ENCODE measurements at regions not wholly inside any gene's neighbourhood (a gene's known extent, or its start where the extent isn't known, plus 50 kb on each side); places are given as distances from the start of the nearest gene placed in this dataset.

DNA sequence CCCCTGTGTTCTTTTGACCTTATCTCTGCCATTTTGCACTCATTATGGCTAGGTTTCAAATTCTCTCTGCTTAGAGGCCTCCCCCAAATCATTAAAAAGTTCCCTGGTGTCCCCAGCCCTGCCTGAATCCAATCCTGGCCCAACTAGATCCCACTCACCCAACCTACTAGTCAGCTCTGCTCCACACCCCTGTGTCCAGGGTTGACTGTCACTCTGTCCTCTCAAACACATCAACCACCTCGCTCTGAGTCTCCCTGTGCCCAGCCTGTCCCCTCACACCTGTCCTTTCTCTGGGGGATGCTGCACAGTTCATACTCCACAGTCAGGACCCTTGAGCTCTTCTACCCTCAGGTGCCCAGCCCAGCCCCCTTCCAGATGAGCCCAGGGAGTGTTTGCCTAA is 154.2 kb upstream of the SV2C start:
- Mint-ChIP-seq H3K27ac (no peak overlapping the region), H3K36me3 (no peaks in the 10 kb centered on the region), H3K4me3 (no peak overlapping the region), H3K4me1 (no peaks in the 10 kb centered on the region), H3K9me3 (ENCODE audit: low read depth) (no peaks in the 10 kb centered on the region), H3K27me3 (peaks cover 16% of the 10 kb centered on the region)
- ATAC-seq = no peak
- no peak for DNase-seq
- CTCF ChIA-PET = no interaction called here

DNA sequence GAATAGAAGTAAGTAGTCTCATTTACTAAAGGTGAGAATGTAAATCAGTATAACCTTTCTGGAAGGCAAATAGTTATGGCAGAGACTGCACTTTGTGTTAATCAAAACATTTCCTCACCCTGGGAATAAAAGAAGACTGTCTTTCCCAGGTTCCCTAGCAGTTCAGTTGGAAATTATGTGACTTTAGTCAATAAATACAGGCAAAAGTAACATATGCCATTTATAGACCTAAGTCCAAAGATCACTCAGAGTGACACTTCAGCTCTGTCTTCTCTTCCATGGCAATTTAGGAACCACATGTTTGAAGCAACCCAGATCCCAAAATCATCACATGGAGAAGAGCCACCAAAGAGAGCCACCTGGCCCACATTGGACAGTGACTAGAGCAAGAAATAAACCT is 160.7 kb upstream of the SV2C start:
- ATAC-seq (no peak), DNase-seq (no peak)
- CTCF ChIA-PET = no interaction called here
- Mint-ChIP-seq H3K4me1 (no peaks in the 10 kb centered on the region), H3K36me3 (no peaks in the 10 kb centered on the region), H3K9me3 (ENCODE audit: low read depth) (no peaks in the 10 kb centered on the region), H3K4me3 (no peak overlapping the region), H3K27ac (no peak overlapping the region), H3K27me3 (peaks cover 16% of the 10 kb centered on the region)

DNA sequence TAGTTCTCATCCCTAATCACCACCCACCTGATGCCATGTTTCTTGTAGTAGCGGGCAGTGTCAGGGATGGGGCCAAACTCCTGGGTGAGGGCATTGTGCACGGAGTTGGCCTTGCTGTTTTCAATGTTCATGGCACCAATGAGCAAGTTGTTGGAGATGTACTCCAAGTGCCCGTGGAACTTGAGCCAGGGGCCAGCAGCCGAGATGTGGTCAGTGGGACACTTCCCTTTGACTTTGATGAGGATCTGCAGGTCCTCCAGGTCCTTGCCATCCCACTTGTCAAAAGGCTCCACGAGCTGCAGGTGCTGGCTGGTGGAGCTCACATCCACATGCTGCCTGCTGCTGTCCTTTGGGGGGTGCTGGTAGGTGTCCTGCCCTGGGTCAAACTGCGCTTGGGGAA is 162.2 kb upstream of the SV2C start:
- peaks cover 17% of the 10 kb centered on the region for H3K27me3 Mint-ChIP-seq
- no peak for ATAC-seq
- CTCF ChIA-PET = no interaction called here

DNA sequence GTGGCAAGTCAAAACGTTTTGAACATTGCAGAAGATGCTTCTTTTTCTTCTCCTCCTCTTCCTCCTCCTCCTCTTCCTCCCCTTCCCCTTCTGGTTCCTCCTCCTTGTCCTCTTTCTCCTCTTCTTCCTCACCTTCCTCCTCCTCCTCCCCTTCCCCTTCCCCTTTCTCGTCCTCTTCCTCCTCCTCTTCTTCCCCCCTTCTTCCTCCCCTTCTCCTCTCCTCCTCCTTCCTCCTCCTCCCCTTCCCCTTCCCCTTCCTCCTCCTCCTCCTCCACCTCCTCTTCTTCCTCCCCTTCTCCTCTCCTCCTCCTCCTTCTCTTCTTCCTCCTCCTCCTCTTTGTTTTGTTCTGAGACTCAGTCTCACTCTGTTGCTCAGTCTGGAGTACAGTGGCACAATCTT is 167.0 kb upstream of the SV2C start:
- no peak overlapping the region for H3K27ac Mint-ChIP-seq
- no peak for DNase-seq
- CTCF ChIA-PET = no interaction called here
- H3K36me3 Mint-ChIP-seq = no peaks in the 10 kb centered on the region
- ATAC-seq = no peak
- no peaks in the 10 kb centered on the region for H3K4me1 Mint-ChIP-seq
- H3K27me3 Mint-ChIP-seq = peaks cover 11% of the 10 kb centered on the region
- H3K9me3 Mint-ChIP-seq (ENCODE audit: low read depth) = no peaks in the 10 kb centered on the region
- H3K4me3 Mint-ChIP-seq = no peak overlapping the region

More for the DNA sequence above, 162.2 kb upstream of the SV2C start:
- H3K27ac Mint-ChIP-seq = no peak overlapping the region
- no peak overlapping the region for H3K4me3 Mint-ChIP-seq
- H3K36me3 Mint-ChIP-seq = no peaks in the 10 kb centered on the region
- no peaks in the 10 kb centered on the region for H3K9me3 Mint-ChIP-seq (ENCODE audit: low read depth)
- DNase-seq = no peak
- H3K4me1 Mint-ChIP-seq = no peaks in the 10 kb centered on the region

DNA sequence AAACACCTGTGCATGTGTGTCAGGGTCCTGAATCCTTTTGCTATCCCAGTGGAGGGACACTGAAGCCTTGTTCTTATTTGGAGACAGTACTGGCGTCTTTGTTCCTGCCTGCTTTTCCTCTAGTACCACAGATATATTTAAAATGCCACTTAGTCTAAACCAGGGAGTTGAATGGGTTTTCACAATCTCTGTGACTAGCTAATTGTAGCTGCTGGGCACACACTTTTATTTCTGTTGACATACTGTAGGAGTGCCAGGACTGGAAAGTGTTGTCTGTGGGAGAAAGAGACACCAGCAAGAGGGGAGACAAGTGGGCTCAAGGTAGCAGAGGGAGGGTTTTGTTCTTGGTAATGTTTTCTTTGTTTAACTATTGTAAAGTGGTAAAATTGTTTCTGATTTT is 174.0 kb upstream of the SV2C start:
- Mint-ChIP-seq H3K27me3 (peaks cover 7% of the 10 kb centered on the region), H3K4me1 (no peaks in the 10 kb centered on the region), H3K4me3 (no peak overlapping the region), H3K9me3 (ENCODE audit: low read depth) (no peaks in the 10 kb centered on the region), H3K27ac (no peak overlapping the region), H3K36me3 (no peaks in the 10 kb centered on the region)
- no peak for DNase-seq
- ATAC-seq = no peak
- CTCF ChIA-PET = no interaction called here

DNA sequence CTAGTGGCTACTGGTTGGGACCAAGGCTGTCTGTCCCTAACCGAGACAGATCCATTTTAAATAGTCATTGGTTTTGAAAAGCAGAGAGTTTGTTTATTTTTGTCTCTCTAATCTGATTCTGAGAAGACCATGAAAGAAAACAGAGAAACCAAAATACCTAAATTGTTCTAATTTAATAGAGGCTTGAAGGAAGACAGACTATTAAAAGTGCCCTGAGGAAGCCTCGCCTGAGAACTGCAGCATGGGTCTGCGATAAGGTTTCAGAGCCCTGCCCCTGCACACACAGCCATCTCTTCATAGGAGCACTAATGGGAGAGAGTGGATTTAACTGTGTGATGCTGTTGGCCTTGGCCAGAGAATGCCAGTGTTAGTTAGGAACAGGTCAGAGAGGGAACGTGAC is 175.5 kb upstream of the SV2C start:
- peaks cover 10% of the 10 kb centered on the region for H3K27me3 Mint-ChIP-seq
- H3K4me1 Mint-ChIP-seq = no peaks in the 10 kb centered on the region
- ATAC-seq (no peak), DNase-seq (no peak)
- H3K27ac Mint-ChIP-seq = no peak overlapping the region
- CTCF ChIA-PET = no interaction called here
- no peak overlapping the region for H3K4me3 Mint-ChIP-seq
- no peaks in the 10 kb centered on the region for H3K36me3 Mint-ChIP-seq
- H3K9me3 Mint-ChIP-seq (ENCODE audit: low read depth) = no peaks in the 10 kb centered on the region

DNA sequence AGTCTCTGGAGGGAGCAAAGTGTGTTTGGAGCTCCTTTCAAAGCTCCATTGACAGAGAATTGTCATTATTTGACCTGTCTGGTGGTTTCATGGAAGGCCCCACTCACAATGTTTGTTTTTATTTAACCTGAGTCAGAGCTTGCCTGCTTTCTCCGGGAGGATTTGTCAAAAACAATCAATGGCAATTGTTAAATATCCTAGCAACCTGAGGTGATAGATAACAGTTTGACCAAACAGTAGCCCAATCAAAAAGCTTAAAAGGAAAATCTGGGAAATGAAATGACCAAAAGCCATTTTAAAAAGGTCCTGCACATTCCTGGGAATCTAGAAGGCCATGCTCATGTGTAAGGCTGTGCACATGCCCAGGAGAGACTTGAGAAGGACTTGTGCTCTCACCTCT is 177.2 kb upstream of the POC5 start:
- Mint-ChIP-seq H3K4me1 (no peaks in the 10 kb centered on the region), H3K9me3 (ENCODE audit: low read depth) (no peaks in the 10 kb centered on the region), H3K36me3 (no peaks in the 10 kb centered on the region), H3K27me3 (no peaks in the 10 kb centered on the region), H3K4me3 (no peak overlapping the region), H3K27ac (no peak overlapping the region)
- ATAC-seq (no peak), DNase-seq (no peak)
- CTCF ChIA-PET = no interaction called here

DNA sequence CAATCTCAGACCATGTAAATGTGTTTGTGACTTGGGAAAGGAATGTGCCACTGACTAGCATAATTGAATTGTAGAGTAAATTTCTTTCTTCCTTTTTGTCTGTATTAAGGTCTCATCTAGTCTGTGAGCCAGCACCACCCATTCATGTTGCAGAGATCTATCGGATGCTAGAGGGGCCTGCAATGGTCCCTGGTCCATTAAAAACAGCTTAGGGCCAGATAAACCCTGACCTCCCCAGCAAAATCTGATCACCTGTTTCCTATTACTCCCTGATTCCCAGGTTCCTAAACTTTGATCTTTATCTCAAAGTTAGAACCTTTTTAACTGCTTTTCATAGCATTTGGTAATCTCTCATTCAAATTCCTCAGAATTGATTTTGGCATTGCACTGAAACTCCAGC is 174.5 kb upstream of the POC5 start:
- H3K27me3 Mint-ChIP-seq = no peaks in the 10 kb centered on the region
- H3K9me3 Mint-ChIP-seq (ENCODE audit: low read depth) = no peaks in the 10 kb centered on the region
- no peak overlapping the region for H3K27ac Mint-ChIP-seq
- no peak overlapping the region for H3K4me3 Mint-ChIP-seq
- no peak for ATAC-seq
- no peaks in the 10 kb centered on the region for H3K36me3 Mint-ChIP-seq
- no peak for DNase-seq
- H3K4me1 Mint-ChIP-seq = no peaks in the 10 kb centered on the region
- CTCF ChIA-PET = no interaction called here

DNA sequence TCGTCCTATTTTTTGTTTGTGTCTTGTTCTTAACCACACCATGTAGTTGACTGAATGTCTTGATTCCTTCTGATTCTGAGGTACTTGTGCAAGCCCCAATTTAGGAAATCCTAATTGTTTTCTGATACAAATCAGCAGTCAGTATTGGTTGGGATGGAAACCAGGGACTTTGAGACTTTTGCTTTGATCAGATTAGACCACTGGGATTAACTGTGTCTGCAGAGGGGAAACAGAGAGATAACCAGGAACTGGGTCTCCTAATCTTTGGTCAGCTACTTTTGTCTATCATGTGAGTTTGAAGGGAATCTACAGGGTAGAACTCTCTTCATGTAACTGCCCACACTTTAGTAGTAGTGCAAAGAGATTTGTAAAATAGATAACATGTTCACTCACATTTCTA is 173.8 kb upstream of the POC5 start:
- no peaks in the 10 kb centered on the region for H3K4me1 Mint-ChIP-seq
- no peak overlapping the region for H3K27ac Mint-ChIP-seq
- no peaks in the 10 kb centered on the region for H3K9me3 Mint-ChIP-seq (ENCODE audit: low read depth)
- CTCF ChIA-PET = no interaction called here
- ATAC-seq = no peak
- H3K36me3 Mint-ChIP-seq = no peaks in the 10 kb centered on the region
- no peaks in the 10 kb centered on the region for H3K27me3 Mint-ChIP-seq
- no peak for DNase-seq
- no peak overlapping the region for H3K4me3 Mint-ChIP-seq

DNA sequence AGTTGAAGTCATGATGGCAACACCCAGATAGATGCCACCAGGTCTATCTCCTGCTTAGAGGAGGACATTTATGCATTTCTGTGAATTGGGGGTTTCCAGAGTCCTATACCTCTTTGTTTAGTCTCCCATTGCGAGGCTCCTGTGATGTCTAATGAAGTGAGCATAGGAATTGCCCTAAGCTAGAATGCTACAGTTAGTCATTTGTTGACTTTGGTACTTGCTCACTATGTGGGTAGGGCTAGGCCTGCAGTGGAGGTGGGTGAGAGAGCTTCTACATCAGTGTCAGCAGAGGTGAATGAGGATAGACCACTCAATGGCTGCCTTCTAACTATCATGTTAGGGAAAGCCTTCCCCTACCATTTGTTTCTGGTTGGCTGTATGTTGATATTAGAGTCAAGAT is 173.3 kb upstream of the POC5 start:
- H3K27me3 Mint-ChIP-seq = no peaks in the 10 kb centered on the region

DNA sequence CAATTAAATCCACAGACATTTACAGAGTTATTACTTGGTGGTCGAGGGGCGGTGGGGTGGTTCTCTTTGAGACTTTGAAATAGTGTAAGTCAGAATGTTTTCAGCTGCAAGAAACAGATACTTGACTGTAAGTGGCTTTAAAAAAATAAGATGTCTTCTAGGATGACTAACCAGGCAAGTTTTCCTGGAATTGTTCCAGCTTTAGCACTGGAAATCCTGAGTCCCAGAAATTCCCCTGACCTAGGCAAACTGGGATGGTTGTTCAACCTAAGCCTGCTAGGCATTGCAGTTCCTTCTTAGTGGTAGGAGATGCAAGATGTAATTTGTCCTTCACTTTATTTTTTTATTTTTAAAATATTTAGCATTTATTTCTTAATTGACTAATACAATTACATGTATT is 169.5 kb upstream of the POC5 start:
- DNase-seq = no peak
- Mint-ChIP-seq H3K9me3 (ENCODE audit: low read depth) (no peaks in the 10 kb centered on the region), H3K4me3 (no peak overlapping the region), H3K36me3 (no peaks in the 10 kb centered on the region), H3K4me1 (no peaks in the 10 kb centered on the region), H3K27ac (no peak overlapping the region), H3K27me3 (no peaks in the 10 kb centered on the region)
- no peak for ATAC-seq
- CTCF ChIA-PET = interaction anchor here (1.0 to 1.7 kb wide), 2 partner anchors 11 to 370 kb away, joined by 3 to 4 read pairs; no protein-coding TSS in a partner anchor

More for the DNA sequence above, 173.3 kb upstream of the POC5 start:
- CTCF ChIA-PET = no interaction called here
- Mint-ChIP-seq H3K27ac (no peak overlapping the region), H3K4me1 (no peaks in the 10 kb centered on the region), H3K9me3 (ENCODE audit: low read depth) (no peaks in the 10 kb centered on the region), H3K36me3 (no peaks in the 10 kb centered on the region), H3K4me3 (no peak overlapping the region)
- ATAC-seq (no peak), DNase-seq (no peak)

DNA sequence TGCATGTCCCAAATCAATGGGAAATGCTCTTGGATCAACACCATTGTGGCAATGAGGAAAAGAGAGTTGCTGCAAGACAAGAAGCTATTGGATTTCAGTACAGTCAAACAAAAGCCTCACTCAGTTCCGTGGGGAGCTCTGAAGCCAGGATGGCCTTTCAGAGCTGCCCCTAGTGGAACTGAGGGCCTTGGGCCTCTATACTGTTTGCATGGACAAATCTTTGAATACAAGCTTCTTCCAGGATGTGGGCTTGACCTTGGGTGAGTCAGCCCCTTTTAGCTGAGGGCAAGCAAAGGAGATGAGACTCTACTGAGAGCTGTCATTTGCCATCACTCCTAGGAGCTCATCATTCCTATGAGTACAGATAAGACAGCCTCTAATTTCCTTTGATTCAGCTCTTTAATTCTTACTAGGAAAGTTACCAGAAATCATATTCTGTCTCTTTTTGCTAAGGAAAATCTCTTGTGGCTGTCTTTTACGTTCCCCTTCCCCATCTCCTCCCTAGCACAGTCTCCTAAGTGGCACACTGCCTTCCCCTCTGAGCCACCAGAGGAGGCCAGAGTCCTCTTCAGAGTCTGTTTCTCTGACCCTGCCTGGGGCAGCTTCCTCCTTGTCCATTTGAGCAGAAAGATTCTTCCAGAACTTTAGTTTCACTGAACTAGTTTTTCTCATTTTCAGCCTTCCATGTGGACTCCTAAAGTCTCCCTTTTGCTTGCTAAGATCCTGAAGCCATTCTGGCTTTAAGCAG is 168.8 kb upstream of the POC5 start:
- ATAC-seq (no peak), DNase-seq (no peak)
- Mint-ChIP-seq H3K36me3 (no peaks in the 10 kb centered on the region), H3K4me1 (no peaks in the 10 kb centered on the region), H3K4me3 (no peak overlapping the region), H3K27ac (no peak overlapping the region), H3K9me3 (ENCODE audit: low read depth) (no peaks in the 10 kb centered on the region), H3K27me3 (no peaks in the 10 kb centered on the region)
- CTCF ChIA-PET = interaction anchor here (1.0 to 1.7 kb wide), 4 partner anchors 10 to 370 kb away, joined by 3 to 4 read pairs (median 3); no protein-coding TSS in a partner anchor

DNA sequence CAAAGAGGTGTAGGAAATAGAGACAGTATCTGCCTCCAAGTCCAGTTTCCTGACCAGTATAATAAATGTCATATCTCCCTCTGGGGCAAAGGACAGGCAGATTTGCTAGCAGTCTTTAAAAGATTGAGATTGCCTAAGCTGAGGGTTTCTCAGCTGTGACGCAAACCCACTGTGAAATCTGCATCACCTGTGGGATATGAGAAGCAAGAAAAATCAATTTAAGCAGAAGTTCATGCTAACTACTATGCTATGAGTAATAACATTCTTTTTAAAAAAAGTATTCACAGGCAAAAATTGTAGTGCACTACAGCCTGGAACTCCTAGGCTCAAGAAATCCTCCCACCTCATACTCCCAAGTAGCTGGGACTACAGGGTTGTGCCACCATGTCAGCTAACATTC is 168.1 kb upstream of the POC5 start:
- ATAC-seq = no peak
- Mint-ChIP-seq H3K36me3 (no peaks in the 10 kb centered on the region), H3K4me1 (no peaks in the 10 kb centered on the region), H3K27ac (no peak overlapping the region), H3K4me3 (no peak overlapping the region), H3K9me3 (ENCODE audit: low read depth) (no peaks in the 10 kb centered on the region), H3K27me3 (no peaks in the 10 kb centered on the region)
- no peak for DNase-seq
- CTCF ChIA-PET = interaction anchor here (1.0 to 1.7 kb wide), 3 partner anchors 10 to 290 kb away, joined by 3 to 4 read pairs (median 3); no protein-coding TSS in a partner anchor

DNA sequence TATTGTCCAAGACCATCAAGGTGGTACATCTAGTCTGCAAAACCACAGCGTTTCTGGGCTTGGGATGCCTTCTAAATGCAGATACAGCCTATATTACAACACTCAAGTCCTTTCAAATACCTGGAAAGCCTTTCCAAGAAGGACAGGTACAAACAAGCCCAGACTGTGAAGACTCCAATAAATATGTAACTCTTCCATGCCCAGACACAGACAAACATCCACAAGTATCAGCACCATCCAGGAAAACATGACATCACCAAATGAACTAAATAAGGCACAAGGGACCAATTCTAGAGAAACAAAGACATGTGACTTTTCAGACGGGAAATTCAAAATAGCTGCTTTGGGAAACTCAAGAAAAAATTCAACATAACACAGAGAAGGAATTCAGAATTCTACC is 152.7 kb upstream of the POC5 start:
- no peak for ATAC-seq
- Mint-ChIP-seq H3K27ac (no peak overlapping the region), H3K4me1 (no peaks in the 10 kb centered on the region), H3K9me3 (ENCODE audit: low read depth) (no peaks in the 10 kb centered on the region), H3K27me3 (peaks cover 4% of the 10 kb centered on the region), H3K36me3 (no peaks in the 10 kb centered on the region), H3K4me3 (no peak overlapping the region)
- DNase-seq = no peak
- CTCF ChIA-PET = interaction anchor here (0.6 kb wide), 1 partner anchor 633 kb away, joined by 3 read pairs; no protein-coding TSS in a partner anchor

DNA sequence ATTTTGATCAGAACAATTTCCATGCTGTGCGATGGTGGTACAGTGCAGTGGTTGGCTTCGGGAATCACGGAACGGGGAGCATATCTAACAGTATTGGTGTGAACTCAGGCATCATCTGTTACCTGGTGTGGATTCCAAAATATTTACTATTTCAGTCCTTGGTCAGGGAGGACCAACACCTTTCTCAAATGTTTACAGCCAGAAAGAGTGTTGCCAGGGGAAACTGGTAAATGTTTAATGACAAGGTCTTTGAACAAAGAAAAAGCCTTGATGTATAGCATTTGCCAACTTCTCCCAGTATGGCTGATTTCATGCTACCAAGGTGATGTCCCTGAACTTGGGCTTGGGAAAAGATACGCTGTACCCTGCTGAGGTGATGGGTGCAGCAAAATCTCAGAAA is 145.6 kb upstream of the POC5 start:
- no peaks in the 10 kb centered on the region for H3K9me3 Mint-ChIP-seq (ENCODE audit: low read depth)
- no peaks in the 10 kb centered on the region for H3K36me3 Mint-ChIP-seq
- H3K4me3 Mint-ChIP-seq = no peak overlapping the region
- ATAC-seq = no peak
- no peak overlapping the region for H3K27ac Mint-ChIP-seq
- CTCF ChIA-PET = no interaction called here
- H3K27me3 Mint-ChIP-seq = peaks cover 24% of the 10 kb centered on the region
- H3K4me1 Mint-ChIP-seq = no peaks in the 10 kb centered on the region
- DNase-seq = no peak
